ENCODE measurements at regions not wholly inside any gene's neighbourhood (a gene's known extent, or its start where the extent isn't known, plus 50 kb on each side); places are given as distances from the start of the nearest gene placed in this dataset.

- TF ChIP-seq POLR2A (IDR thresholded peaks at IDR 0.05) (no peak), CTCF (IDR thresholded peaks at IDR 0.05 in 4 of 5, conservative IDR thresholded peaks at IDR 0.05 in 1 of 5) (no peak)
These were observed 426.4 kb downstream of the PCNX1 start for GRCh38 chr14:71333705-71334104.

All from gastrocnemius medialis (tissue), 4 donors.